ENCODE measurements at regions not wholly inside any gene's neighbourhood (a gene's known extent, or its start where the extent isn't known, plus 50 kb on each side); places are given as distances from the start of the nearest gene placed in this dataset.
"Not testable (repeated sequence)": the region's sequence is repeated elsewhere in the genome, so short reads cannot be mapped to it uniquely, and the experiment has no call there.

- DNase-seq (ENCODE audit: low spot score): no peak
These were observed 394.8 kb upstream of the NOX3 start for GRCh38 chr6:155850408-155850841.

DNA sequence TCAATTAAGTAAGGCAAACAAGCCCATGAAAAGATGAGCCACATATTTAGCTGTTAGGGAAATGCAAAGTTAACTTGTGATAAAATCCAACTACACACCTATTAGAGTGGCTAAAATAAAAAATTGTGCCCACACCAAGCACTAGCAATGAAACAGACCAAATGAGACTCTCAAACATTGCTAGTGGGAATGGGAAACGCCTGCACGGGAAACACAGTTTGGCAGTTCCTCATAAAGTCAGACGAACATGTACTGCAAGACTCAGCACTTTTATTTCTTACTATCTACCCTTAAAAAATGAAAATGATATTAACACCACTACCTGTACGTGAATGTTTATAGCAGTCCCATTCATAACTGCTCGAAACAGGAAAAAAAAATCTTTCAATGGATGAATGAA, 392.1 kb upstream of the NOX3 start:
- DNase-seq (ENCODE audit: low spot score): no peak

- no peak for DNase-seq (ENCODE audit: low spot score)
These were observed 381.8 kb upstream of the NOX3 start for GRCh38 chr6:155837474-155837873.

DNA sequence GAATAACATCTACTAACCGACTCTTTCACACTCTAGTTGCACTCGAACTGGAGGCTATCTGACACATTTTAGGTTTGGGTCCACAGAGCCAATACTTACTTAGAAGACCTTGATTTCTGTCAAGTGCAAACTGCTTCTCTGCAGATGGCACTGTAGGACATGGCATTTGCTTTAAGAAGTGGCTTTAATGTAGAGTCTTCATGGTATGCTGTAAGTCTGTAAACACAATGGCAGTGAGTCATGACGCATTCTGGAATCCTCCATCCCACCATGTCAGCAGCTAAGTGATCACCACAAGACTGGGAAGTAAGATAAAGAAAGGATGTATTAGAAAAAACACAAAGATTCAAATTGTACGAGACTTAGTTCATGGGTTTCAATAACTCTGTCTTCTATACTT, 377.0 kb upstream of the NOX3 start:
- DNase-seq (ENCODE audit: low spot score): no peak

DNA sequence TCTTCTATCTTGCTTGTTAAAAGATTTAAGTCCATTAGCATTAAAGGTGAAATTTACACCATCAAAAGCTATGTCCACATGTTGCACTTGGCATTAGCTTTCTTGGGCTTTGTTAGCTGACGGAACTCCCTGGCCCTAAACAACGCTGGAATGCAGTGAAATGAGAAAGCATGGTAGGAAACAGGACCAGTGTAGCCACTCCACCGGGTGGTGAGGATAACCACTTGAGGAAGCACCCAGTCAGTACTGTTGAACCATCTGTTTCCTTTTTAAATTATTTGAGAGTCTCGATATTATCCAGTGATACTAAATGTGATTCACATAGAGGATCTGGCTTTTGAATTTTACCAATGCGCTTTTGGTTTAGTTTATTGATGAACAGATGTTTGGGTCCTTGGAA, 374.9 kb upstream of the NOX3 start:
- no peak for DNase-seq (ENCODE audit: low spot score)

- DNase-seq (ENCODE audit: low spot score): no peak
These were observed 374.0 kb upstream of the NOX3 start for GRCh38 chr6:155829646-155830045.

DNA sequence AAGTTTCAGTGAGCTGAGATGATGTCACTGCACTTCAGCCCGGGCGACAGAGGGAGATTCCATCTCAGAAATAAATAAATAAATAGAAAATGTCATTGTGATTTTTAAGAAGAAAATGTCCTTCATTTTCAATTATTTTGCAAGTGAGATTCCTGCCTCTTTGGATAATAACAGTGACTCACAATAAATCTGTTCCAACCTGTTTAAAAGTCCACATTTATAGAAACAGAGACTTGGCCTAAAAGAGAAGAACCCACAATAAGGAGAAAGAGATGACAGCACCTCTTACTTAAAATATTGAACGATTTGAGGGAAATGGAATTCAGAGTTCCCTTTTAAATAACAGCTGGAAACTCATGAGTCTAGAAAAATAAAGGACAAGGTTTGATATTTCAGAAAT, 373.4 kb upstream of the NOX3 start:
- DNase-seq (ENCODE audit: low spot score): no peak

- no peak for DNase-seq (ENCODE audit: low spot score)
These were observed 363.1 kb upstream of the NOX3 start for GRCh38 chr6:155818698-155819097.

GRCh38 chr6:155813548-155813947, 357.9 kb upstream of the NOX3 start:
- no peak for DNase-seq (ENCODE audit: low spot score)

GRCh38 chr6:155807243-155807642, 351.6 kb upstream of the NOX3 start:
- DNase-seq (ENCODE audit: low spot score): no peak

- DNase-seq (ENCODE audit: low spot score): no peak
These were observed 345.4 kb upstream of the NOX3 start for GRCh38 chr6:155801046-155801445.

- not testable (repeated sequence) for DNase-seq (ENCODE audit: low spot score)
These were observed 343.2 kb upstream of the NOX3 start for GRCh38 chr6:155798876-155799275.

- no peak for DNase-seq (ENCODE audit: low spot score)
These were observed 339.6 kb upstream of the NOX3 start for GRCh38 chr6:155795173-155795796.

GRCh38 chr6:155791891-155792290, 336.3 kb upstream of the NOX3 start:
- no peak for DNase-seq (ENCODE audit: low spot score)

DNA sequence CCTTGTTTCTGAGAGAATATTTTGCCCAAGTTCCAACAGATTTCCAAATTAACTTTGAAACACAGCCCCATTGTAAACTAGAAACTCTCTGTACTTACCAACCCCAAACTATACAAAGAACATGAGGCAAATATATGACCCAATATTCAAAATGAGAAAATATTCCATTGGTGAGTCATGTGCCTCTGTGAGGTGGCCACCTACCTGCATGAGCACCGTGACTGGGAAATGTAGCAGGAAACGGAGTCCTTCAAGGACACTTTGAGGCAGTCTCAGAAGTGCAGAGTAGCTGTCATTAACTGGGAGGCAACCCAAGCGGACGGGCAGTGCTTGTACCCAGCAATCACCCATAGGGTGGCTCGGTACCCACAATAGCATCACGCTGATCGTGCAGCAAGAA, 335.5 kb upstream of the NOX3 start:
- DNase-seq (ENCODE audit: low spot score): no peak

DNA sequence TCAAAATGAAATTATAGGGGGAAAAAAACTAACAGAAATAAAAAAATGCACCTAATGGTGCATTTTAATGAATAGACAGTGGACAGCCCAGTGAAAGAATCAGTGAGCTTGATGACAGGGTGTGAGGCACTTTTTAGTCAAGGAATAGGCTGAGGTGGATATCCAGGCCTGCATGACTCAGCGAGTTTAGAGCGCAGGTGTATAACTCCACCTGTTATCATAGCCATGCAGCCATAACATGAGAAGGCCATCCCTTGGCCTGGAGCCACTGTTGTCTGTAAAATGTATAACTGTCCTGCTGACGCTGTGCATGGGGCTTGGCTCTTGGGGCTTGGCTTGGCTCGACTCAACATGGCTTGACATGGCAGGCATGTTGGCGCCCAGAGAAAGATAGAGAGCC, 331.5 kb upstream of the NOX3 start:
- DNase-seq (ENCODE audit: low spot score): no peak

DNA sequence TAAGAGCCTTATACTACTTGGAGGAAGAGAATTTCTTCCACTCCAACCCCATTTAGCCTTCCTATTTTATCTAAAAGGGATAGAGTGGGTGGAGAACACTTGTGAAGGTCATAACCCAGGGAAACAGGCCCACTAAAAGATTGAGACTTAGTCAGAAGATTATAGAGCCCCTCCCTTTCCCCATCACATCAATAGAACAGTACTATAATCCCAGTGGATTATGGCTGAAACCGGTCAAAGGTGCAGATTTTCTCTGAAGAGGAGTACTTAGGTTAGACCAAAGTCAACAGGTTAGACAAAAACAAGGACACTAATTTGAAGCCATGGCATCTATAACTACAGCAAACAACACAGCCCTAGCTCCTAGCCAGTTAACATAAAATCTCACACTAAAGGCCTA, 330.9 kb upstream of the NOX3 start:
- DNase-seq (ENCODE audit: low spot score): no peak

- DNase-seq (ENCODE audit: low spot score): peak; percentile 7
These were observed 327.3 kb upstream of the NOX3 start for GRCh38 chr6:155782739-155783459.

GRCh38 chr6:155782320-155782731, 326.7 kb upstream of the NOX3 start:
- DNase-seq (ENCODE audit: low spot score): peak; percentile 26

- no peak for DNase-seq (ENCODE audit: low spot score)
These were observed 323.8 kb upstream of the NOX3 start for GRCh38 chr6:155779456-155779855.

DNA sequence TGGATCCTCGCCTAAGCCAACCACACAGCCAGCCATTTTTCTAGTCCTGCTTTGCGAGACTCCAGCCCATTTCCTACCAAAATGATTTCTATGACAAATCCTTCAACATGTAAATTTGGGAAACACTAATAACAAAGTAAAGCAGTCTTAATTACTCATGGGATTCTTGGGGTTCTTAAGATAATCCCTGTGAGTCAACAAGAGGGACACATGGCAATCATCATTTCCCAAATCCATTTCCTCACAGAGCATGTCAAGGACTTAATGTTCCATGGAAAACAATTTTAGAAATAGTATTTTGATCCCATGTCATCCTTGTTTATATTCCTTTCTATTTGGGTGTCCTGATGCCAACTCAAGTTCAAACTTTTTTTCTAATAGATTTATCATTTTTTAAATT, 322.7 kb upstream of the NOX3 start:
- no peak for DNase-seq (ENCODE audit: low spot score)

DNA sequence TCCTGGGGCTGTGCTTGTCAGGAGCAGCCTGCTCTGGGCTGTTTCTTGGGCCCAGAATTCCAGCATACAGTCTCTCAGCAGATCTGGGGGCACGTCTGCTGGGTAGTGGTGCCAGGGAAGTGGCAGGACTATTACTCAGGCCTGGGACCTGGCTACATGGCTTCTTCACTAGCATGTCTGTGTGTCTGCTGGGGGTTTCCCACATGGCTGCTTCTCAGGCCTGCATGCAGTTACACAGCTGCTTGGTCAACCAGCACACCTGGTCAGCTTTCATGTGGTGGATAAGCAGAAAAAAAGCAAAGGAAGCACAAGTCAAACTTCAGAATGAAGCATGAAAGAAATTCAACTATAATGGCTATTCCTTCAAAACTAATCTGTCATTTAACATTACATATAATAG, 316.2 kb upstream of the NOX3 start:
- no peak for DNase-seq (ENCODE audit: low spot score)

GRCh38 chr6:155770856-155771255, 315.2 kb upstream of the NOX3 start:
- DNase-seq (ENCODE audit: low spot score): no peak

DNA sequence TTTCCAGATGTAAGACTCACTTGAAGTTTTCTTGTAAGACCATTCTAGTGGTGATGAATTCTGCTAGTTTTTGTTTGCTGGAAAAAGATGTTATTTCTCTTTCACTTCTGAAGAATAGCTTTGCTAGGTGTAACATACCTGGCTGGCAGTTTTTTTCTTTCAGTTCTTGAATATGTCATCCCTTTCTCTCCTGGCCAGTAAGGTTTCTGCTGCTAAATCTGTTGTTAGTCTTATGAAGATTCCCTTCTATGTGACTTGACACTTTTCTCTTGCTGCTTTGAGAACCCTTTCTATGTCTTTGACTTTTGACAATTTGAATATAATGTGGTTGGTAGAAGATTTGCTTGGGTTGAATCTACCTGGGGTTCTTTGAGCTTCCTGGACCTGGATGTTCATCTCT, 314.7 kb upstream of the NOX3 start:
- no peak for DNase-seq (ENCODE audit: low spot score)

All from GM03348 (cell line).